ENCODE measurements at regions not wholly inside any gene's neighbourhood (a gene's known extent, or its start where the extent isn't known, plus 50 kb on each side); places are given as distances from the start of the nearest gene placed in this dataset.

DNA sequence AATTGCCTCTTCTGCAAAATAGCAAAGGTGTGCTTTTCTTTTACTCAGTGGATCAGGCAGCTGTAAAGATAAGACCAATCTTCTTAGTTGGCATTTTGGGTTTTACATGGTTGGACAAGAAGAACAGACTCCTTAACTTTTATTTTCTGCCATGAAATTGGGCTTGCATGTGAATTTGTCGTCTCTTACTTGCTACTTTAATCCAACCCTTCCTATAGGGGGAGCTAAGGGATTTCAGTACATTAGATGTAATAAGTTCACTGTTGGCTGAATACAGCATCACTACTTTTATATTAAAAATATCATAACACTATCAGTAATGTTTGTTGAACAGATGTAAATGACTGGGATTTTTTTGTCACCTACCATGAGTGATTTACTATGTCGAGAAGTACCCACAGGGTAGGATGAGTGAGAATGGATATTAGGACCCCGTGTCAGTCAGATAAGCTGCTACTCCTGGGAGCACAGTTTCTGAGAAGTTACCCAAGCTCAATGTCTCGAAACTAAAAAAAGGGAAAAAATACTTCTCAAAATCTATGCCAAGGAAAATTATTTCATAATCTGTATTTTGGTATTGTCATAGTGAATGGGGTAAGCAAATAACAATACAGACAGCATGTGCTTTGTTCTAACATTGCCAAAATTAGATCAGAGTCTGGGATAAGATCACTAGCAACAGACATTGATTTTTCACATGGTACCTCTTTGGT, 127.4 kb upstream of the AGR3 start:
- DNase-seq (ENCODE audit: low read depth): no peak
- no peak overlapping the region for H3K4me3 ChIP-seq (ENCODE audit: low read length)
- TF ChIP-seq, protein P1, sequence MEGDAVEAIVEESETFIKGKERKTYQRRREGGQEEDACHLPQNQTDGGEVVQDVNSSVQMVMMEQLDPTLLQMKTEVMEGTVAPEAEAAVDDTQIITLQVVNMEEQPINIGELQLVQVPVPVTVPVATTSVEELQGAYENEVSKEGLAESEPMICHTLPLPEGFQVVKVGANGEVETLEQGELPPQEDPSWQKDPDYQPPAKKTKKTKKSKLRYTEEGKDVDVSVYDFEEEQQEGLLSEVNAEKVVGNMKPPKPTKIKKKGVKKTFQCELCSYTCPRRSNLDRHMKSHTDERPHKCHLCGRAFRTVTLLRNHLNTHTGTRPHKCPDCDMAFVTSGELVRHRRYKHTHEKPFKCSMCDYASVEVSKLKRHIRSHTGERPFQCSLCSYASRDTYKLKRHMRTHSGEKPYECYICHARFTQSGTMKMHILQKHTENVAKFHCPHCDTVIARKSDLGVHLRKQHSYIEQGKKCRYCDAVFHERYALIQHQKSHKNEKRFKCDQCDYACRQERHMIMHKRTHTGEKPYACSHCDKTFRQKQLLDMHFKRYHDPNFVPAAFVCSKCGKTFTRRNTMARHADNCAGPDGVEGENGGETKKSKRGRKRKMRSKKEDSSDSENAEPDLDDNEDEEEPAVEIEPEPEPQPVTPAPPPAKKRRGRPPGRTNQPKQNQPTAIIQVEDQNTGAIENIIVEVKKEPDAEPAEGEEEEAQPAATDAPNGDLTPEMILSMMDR (conservative IDR thresholded peaks at IDR 0.05; ENCODE audit: low read depth, low read length): peak; percentile 49

DNA sequence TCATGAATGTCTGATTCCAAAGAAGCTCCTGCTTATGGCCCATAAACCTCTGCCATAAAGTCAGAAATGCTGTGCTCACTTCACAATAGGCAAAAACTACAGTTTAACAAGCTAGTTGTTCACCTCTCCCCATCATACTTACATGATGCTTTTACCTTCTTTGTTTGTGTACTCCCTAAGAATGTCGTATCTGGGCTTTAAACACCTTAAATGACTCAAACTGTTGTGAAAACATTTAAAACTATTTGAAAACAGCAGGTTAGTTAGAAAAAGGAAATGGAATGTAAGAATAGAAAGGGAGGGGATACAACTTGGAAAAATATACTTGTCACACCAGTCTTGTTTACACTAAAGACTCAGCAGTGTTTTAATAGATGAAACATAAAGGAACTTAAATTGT, 128.2 kb upstream of the AGR3 start:
- TF ChIP-seq, protein P1 (conservative IDR thresholded peaks at IDR 0.05; ENCODE audit: low read depth, low read length): no peak
- DNase-seq (ENCODE audit: low read depth): no peak
- H3K4me3 ChIP-seq (ENCODE audit: low read length): no peak overlapping the region

DNA sequence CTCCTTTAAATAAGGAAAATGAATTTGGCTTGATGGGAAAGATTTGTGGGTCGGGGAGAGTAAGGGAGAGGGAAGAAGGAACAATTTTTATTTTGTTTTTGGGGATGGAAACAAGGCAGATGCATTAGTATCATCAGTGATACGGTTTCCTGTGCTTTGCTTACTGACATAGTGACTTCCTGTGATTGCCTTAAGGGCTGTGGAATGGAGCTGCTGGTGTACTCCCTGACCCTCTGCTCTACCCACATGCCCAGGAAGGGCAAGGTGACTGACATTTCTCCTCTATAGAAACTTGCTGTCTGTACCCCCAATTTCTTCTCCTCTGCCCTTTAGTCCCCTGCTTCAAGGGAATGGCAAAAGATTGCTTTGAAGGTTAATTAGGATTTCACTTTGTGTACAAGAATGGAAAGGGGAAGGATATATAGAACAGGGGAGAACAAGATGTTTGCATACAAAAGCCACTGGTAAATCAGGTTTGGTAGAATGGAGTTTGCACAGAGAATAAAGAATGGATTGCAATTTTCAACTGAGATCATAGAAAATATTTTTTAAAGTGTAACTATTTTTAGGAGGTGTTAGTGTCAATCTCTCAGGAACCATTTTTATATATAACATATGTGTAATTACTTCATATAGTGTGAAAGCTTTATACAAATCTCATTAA, 129.0 kb upstream of the AGR3 start:
- TF ChIP-seq, protein P1 (conservative IDR thresholded peaks at IDR 0.05; ENCODE audit: low read depth, low read length): no peak
- DNase-seq (ENCODE audit: low read depth): no peak
- H3K4me3 ChIP-seq (ENCODE audit: low read length): no peak overlapping the region

DNA sequence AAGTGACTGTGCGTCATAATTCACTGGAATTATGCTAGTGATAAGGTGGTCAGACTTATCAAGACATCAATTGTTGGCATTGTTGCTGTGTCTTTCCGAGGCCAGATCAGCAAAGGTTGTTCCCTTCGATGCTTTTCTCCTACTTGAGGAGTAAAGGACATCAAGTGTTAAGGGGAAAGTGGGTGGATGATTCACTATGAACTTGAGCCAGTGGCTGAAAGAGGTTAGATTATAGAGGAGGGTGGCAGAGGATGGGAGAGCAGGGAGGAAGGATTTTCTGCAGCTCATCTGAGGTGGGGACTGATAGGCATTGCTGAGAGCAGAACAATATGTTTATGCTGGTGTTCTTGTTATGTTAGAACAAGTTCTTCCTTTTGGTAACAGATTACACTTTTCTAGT, 131.4 kb upstream of the AGR3 start:
- TF ChIP-seq, protein P1 (conservative IDR thresholded peaks at IDR 0.05; ENCODE audit: low read depth, low read length): no peak
- DNase-seq (ENCODE audit: low read depth): no peak
- no peak overlapping the region for H3K4me3 ChIP-seq (ENCODE audit: low read length)

DNA sequence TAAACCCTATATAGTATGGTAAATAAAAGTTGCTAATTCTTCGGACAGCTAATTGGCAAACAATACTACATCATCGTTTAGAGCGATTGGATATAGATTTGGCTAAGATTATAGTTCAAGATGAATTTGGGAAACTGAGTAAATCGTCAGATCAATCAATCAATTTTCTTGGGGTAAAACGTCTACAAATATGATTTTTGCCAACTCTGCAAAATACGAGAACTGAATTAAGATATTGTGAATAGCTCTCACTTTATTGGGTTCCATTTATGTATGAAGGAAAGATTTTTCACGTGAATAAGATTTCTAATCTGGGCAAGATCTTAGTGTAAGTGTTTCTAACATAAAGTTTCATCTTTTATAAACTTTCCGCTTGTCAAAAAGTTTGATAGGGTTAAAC, 132.9 kb upstream of the AGR3 start:
- H3K4me3 ChIP-seq (ENCODE audit: low read length): no peak overlapping the region
- TF ChIP-seq, protein P1 (conservative IDR thresholded peaks at IDR 0.05; ENCODE audit: low read depth, low read length): no peak
- DNase-seq (ENCODE audit: low read depth): no peak

DNA sequence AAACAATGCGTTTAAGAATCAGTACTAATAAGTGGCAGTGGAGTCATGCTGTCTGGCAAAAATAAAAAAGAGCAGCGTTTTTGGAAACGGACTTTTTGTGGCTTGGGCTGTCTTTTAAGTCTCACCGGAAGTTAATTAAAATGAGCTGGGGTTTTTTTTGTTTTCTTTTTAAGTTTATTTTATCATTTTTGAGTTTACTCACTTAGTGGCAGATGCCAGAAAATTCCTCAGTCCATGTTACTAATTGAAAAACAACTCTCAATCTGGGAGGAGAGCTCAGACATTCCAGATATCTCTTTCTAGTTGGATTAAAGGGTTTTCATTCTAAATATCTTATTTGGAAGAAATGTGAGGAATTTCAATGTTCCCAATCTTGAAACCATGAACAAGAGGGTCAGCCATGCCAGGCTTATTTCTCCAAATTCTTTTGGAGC, 133.8 kb upstream of the AGR3 start:
- TF ChIP-seq, protein P1 (conservative IDR thresholded peaks at IDR 0.05; ENCODE audit: low read depth, low read length): no peak
- DNase-seq (ENCODE audit: low read depth): no peak
- H3K4me3 ChIP-seq (ENCODE audit: low read length): no peak overlapping the region

Measured in retinal pigment epithelial cell (primary cell).